SU-DHL-6 (cell line): ENCODE measurements at regions not wholly inside any gene's neighbourhood (a gene's known extent, or its start where the extent isn't known, plus 50 kb on each side); places are given as distances from the start of the nearest gene placed in this dataset.

Source experiments
- EZH2phosphoT487 ChIP-seq: fragments of 200-600 bp; sonication (generic), shearing (Covaris generic); conservative IDR thresholded peaks from 2 replicates; pipeline ENCODE4 v1.6.1; 2018; ENCODE audit warnings: mild to moderate bottlenecking, antibody characterized with exemption, low read length, moderate library complexity, mixed read lengths
- TF ChIP-seq, protein P1 (sequence below): fragments of 200-600 bp; sonication (generic); IDR thresholded peaks from one replicate; pipeline ENCODE4 v1.5.1; 2017; ENCODE audit warnings: antibody characterized with exemption, mild to moderate bottlenecking, low read length, moderate library complexity; ENCODE audit not compliant: insufficient read depth, poor library complexity, severe bottlenecking

DNA sequence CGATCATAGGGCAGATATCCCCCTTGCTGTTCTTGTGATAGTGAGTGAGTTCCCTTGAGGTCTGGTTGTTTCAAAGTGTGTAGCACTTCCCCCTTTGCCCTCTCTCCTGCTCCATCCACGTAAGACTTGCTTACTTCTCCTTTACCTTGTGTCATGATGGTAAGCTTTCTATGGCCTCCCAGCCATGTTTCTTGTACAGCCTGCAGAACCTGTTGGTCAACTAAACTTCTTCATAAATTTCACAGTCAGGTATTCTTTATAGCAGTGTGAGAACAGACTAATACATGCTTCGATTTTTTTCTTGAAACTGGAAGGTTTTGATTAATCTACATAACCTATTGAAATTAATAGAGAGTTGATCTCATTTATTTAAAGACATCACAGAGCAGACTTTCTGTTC lies 302.5 kb upstream of the PBX1 start:
- TF ChIP-seq, protein P1, sequence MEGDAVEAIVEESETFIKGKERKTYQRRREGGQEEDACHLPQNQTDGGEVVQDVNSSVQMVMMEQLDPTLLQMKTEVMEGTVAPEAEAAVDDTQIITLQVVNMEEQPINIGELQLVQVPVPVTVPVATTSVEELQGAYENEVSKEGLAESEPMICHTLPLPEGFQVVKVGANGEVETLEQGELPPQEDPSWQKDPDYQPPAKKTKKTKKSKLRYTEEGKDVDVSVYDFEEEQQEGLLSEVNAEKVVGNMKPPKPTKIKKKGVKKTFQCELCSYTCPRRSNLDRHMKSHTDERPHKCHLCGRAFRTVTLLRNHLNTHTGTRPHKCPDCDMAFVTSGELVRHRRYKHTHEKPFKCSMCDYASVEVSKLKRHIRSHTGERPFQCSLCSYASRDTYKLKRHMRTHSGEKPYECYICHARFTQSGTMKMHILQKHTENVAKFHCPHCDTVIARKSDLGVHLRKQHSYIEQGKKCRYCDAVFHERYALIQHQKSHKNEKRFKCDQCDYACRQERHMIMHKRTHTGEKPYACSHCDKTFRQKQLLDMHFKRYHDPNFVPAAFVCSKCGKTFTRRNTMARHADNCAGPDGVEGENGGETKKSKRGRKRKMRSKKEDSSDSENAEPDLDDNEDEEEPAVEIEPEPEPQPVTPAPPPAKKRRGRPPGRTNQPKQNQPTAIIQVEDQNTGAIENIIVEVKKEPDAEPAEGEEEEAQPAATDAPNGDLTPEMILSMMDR, result no peak
- no peak for TF ChIP-seq EZH2phosphoT487
